GM12874 (cell line): ENCODE measurements at regions not wholly inside any gene's neighbourhood (a gene's known extent, or its start where the extent isn't known, plus 50 kb on each side); places are given as distances from the start of the nearest gene placed in this dataset.

Experiments
- CTCF ChIP-seq: IDR thresholded peaks from 2 replicates; pipeline ENCODE4 v1.5.1; 2011; ENCODE audit warnings: low read depth, mild to moderate bottlenecking, control low read depth, low read length, moderate library complexity; ENCODE audit not compliant: insufficient read depth

GRCh38 chr13:50104493-50104892 lies 89.2 kb downstream of the KCNRG start:
- no peak for TF ChIP-seq CTCF

GRCh38 chr13:50106559-50106958 lies 91.3 kb downstream of the KCNRG start:
- TF ChIP-seq CTCF = no peak

- TF ChIP-seq CTCF = no peak
Measured at GRCh38 chr13:50107205-50107604, 92.0 kb downstream of the KCNRG start.

GRCh38 chr13:50114961-50115360 lies 99.7 kb downstream of the KCNRG start:
- no peak for TF ChIP-seq CTCF

DNA sequence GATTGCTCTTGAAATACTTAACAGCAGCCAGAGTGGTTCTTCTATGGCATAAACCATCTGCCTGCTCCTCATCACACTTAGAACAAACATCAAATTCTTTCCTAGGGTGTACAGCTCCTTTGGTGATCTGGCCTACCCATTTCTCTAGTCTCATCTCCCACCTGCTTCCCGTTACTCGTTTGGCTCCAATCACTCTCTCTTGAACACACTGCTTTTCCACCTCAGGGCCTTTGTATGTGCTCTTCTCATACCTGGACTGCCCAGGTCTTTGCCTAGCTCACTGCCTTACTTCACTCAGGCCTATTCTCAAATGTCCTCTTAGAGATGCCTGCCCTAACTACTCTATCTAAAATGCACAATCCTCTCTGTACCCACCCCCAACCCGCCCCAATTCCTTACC lies 100.5 kb downstream of the KCNRG start:
- no peak for TF ChIP-seq CTCF

DNA sequence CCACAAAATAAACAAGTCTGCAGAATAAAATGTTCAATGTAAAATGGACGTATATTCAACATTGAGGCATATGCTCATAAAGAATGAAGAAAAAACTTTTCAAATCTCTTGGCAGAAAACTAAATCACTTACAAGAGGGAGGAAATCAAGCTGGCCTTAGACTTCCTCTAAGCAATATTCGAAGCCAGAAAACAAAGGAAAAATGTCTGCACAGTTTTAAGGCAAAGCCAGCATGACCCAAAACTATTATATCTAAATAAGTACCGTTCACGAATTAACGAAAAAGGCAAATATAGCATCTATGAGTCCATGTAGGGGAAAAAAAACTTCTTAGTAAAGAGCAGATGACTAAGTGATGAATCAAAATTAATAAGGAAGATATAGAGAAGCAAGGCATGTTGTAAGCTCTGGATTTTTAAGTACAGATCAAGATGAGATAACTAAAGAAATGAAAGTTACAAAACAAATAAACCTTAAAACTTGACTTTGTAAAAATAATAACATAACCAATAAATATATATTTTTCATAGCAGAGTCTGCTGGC lies 101.3 kb downstream of the KCNRG start:
- no peak for TF ChIP-seq CTCF

GRCh38 chr13:50119591-50119990 lies 104.3 kb downstream of the KCNRG start:
- TF ChIP-seq CTCF = no peak
